Osteocyte (in vitro differentiated cells): ENCODE measurements at regions not wholly inside any gene's neighbourhood (a gene's known extent, or its start where the extent isn't known, plus 50 kb on each side); places are given as distances from the start of the nearest gene placed in this dataset.

ENCODE experiments used
- DNase-seq: peaks from one replicate; pipeline ENCODE4 v3.0.0; 2021; ENCODE audit warnings: mixed read lengths; ENCODE audit not compliant: unreplicated experiment; ENCODE audit errors: extremely low spot score
- H3K27ac Mint-ChIP-seq: one replicate; pipeline ENCODE4 v1.8.0; 2021; ENCODE audit warnings: mild to moderate bottlenecking, mixed read lengths; ENCODE audit not compliant: unreplicated experiment
- H3K27me3 Mint-ChIP-seq: one replicate; pipeline ENCODE4 v1.8.0; 2021; ENCODE audit warnings: mixed read lengths; ENCODE audit not compliant: unreplicated experiment
- H3K36me3 Mint-ChIP-seq: one replicate; pipeline ENCODE4 v1.8.0; 2021; ENCODE audit warnings: mixed read lengths; ENCODE audit not compliant: unreplicated experiment
- H3K4me1 Mint-ChIP-seq: one replicate; pipeline ENCODE4 v1.8.0; 2021; ENCODE audit warnings: mixed read lengths; ENCODE audit not compliant: unreplicated experiment
- H3K4me3 Mint-ChIP-seq: one replicate; pipeline ENCODE4 v1.8.0; 2021; ENCODE audit warnings: mild to moderate bottlenecking, moderate library complexity, mixed read lengths; ENCODE audit not compliant: unreplicated experiment
- H3K9me3 Mint-ChIP-seq: one replicate; pipeline ENCODE4 v1.8.0; 2021; ENCODE audit warnings: mixed read lengths; ENCODE audit not compliant: unreplicated experiment
- TF ChIP-seq, protein P1 (sequence below): fragments of 200-600 bp; sonication (generic); IDR thresholded peaks from 2 replicates; pipeline ENCODE4 v1.5.0; 2021; ENCODE audit warnings: antibody characterized with exemption, mild to moderate bottlenecking, moderate library complexity

GRCh38 chr10:113991091-113991860, 52.4 kb upstream of the ADRB1 start:
- DNase-seq, result no peak
- no peaks in the 10 kb centered on the region for H3K36me3 Mint-ChIP-seq
- TF ChIP-seq, protein P1, sequence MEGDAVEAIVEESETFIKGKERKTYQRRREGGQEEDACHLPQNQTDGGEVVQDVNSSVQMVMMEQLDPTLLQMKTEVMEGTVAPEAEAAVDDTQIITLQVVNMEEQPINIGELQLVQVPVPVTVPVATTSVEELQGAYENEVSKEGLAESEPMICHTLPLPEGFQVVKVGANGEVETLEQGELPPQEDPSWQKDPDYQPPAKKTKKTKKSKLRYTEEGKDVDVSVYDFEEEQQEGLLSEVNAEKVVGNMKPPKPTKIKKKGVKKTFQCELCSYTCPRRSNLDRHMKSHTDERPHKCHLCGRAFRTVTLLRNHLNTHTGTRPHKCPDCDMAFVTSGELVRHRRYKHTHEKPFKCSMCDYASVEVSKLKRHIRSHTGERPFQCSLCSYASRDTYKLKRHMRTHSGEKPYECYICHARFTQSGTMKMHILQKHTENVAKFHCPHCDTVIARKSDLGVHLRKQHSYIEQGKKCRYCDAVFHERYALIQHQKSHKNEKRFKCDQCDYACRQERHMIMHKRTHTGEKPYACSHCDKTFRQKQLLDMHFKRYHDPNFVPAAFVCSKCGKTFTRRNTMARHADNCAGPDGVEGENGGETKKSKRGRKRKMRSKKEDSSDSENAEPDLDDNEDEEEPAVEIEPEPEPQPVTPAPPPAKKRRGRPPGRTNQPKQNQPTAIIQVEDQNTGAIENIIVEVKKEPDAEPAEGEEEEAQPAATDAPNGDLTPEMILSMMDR, result no peak
- H3K27ac Mint-ChIP-seq, result peak overlapping the region; percentile 56
- H3K4me3 Mint-ChIP-seq, result no peak overlapping the region
- H3K9me3 Mint-ChIP-seq, result no peaks in the 10 kb centered on the region
- H3K4me1 Mint-ChIP-seq, result peaks cover 38% of the 10 kb centered on the region
- no peaks in the 10 kb centered on the region for H3K27me3 Mint-ChIP-seq

DNA sequence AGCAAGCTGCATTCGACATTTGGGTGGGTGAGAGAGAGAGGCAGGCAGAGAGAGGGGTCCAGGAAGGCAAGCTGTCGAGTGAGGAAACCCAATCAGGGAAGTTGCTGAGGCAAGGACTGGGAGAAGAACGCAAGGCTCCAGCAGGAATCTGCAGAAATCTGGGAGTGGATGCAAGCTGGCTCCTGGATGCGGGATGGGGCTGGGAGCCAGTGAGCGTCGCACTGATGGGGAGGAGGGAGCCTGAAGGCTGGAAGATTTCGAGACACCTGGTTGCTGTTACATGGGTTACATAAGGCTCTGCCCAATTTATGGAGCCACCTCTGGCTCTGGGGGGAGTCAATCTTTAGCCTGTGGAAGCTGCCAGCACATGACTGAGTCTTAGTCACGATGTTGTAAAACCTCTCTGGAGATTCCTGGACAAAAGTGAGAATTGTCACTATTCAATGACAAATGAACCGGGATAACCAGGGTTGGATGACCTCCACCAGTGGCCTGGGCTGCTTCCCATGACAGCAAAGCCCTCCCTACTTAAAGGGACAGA, 51.1 kb upstream of the ADRB1 start:
- Mint-ChIP-seq H3K4me1 (peaks cover 38% of the 10 kb centered on the region), H3K27ac (peak overlapping the region; percentile 56), H3K27me3 (no peaks in the 10 kb centered on the region), H3K4me3 (no peak overlapping the region), H3K9me3 (no peaks in the 10 kb centered on the region), H3K36me3 (no peaks in the 10 kb centered on the region)
- no peak for DNase-seq
- TF ChIP-seq, protein P1, result no peak

DNA sequence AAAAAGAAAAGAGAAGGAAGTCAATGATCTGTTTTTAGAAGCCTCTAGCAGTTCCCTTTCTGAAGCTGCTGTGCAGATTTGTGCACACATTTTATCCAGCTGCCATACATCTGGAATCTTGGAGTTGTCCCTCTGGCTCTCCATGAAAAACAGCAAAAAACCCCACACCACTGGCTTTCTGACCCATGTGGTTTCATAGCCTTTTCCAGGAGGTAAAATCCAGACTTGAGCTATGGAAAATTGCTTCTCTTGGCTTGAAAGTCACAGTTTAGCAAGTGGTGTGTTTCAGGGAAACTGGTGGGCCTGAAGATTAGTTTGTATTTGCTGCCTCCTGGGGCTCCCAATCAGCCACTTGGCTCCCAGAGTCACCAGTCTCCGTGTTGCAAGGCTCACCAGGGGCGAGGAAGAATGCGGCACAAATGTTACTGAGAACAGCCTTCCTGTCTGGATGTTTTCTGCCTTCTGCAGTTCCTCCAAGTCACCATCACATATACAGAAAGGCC, 50.1 kb upstream of the ADRB1 start:
- TF ChIP-seq, protein P1, result peak; percentile 58
- peaks cover 38% of the 10 kb centered on the region for H3K4me1 Mint-ChIP-seq
- peak overlapping the region; percentile 93 for H3K27ac Mint-ChIP-seq
- no peaks in the 10 kb centered on the region for H3K27me3 Mint-ChIP-seq
- no peaks in the 10 kb centered on the region for H3K36me3 Mint-ChIP-seq
- no peak for DNase-seq
- H3K4me3 Mint-ChIP-seq, result peak overlapping the region; percentile 14
- no peaks in the 10 kb centered on the region for H3K9me3 Mint-ChIP-seq
